ENCODE measurements at regions not wholly inside any gene's neighbourhood (a gene's known extent, or its start where the extent isn't known, plus 50 kb on each side); places are given as distances from the start of the nearest gene placed in this dataset.
"Not testable (repeated sequence)": the region's sequence is repeated elsewhere in the genome, so short reads cannot be mapped to it uniquely, and the experiment has no call there.

DNA sequence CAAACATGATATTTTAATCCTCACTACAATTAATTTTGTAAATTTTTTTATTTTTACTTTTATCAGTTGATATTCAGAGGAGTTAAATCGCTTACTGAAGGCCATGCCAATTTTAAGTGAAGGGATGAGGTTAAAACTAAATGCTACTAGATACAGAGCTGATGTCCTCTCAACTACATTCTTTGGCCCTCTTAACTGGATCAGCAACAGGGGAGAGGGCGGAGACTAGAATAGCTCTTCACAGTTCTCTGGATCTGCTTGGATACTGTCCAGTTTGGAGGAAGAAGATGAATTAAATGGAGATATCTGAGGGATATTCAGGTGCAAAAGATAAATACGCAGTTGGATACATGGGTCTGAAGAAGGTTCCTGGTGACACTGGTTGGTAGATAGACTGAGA is 85.6 kb upstream of the LYSMD4 start:
- H3K4me1 Mint-ChIP-seq, result peaks cover 7% of the 10 kb centered on the region
- no peak overlapping the region for H3K27ac Mint-ChIP-seq (ENCODE audit: low read depth)
- H3K4me3 Mint-ChIP-seq, result no peak overlapping the region
- no peak for DNase-seq (ENCODE audit: low spot score in 2 of 2)
- no peak for ATAC-seq (replicated peaks; ENCODE audit: extremely low read depth, poor library complexity, severe bottlenecking)
- H3K27me3 Mint-ChIP-seq, result no peaks in the 10 kb centered on the region
- H3K9me3 Mint-ChIP-seq, result no peaks in the 10 kb centered on the region
- peaks cover 6% of the 10 kb centered on the region for H3K36me3 Mint-ChIP-seq (ENCODE audit: insufficient read depth)

DNA sequence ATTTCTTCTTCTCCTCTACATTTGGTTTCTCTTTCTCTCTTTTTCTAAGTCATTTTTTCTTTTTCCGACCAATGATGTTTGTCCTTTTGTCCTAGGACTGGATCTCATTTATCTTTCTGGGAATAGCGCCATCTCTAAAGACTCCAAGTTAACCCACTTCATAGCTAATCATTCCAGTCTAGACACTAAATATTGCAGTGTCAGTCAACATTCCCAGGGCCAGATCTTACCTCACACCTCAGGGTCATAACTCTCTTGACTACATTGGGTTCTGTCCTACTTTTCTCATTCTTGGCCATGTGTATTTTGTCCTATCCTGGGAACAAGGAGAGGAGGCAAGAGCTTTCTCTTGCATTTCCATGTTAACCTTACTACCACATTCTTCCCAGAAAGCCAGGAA is 83.6 kb upstream of the LYSMD4 start:
- DNase-seq (ENCODE audit: low spot score in 2 of 2), result not testable (repeated sequence)
- peaks cover 11% of the 10 kb centered on the region for H3K36me3 Mint-ChIP-seq (ENCODE audit: insufficient read depth)

DNA sequence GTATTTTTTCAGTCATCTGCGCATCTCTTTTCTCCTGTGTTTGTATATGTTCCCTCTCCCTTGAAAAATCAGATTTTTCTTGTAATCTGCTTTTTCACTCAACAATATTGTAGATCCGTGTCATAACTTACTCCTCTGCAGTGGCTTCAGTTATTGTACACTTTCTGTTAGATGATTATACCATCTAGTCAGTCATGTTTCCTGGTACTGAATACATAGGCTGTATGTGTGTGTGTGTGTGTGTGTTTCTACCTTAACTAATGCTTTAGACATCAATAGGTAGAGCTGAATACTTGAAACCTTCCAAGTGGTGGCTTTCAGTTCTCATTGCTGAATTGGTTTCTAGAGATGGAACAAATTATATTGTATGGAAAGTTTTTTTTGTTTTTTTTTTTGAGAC is 77.4 kb upstream of the LYSMD4 start:
- not testable (repeated sequence) for H3K27ac Mint-ChIP-seq (ENCODE audit: low read depth); H3K36me3 Mint-ChIP-seq (ENCODE audit: insufficient read depth); DNase-seq (ENCODE audit: low spot score in 2 of 2); H3K4me3 Mint-ChIP-seq; ATAC-seq (replicated peaks; ENCODE audit: extremely low read depth, poor library complexity, severe bottlenecking); H3K9me3 Mint-ChIP-seq; H3K27me3 Mint-ChIP-seq
- H3K4me1 Mint-ChIP-seq, result peaks cover 17% of the 10 kb centered on the region

More for the DNA sequence above, 83.6 kb upstream of the LYSMD4 start:
- ATAC-seq (replicated peaks; ENCODE audit: extremely low read depth, poor library complexity, severe bottlenecking); H3K27ac Mint-ChIP-seq (ENCODE audit: low read depth); H3K27me3 Mint-ChIP-seq; H3K4me3 Mint-ChIP-seq; H3K4me1 Mint-ChIP-seq; H3K9me3 Mint-ChIP-seq: not testable (repeated sequence)

- H3K36me3 Mint-ChIP-seq (ENCODE audit: insufficient read depth); H3K4me3 Mint-ChIP-seq; H3K9me3 Mint-ChIP-seq; ATAC-seq (replicated peaks; ENCODE audit: extremely low read depth, poor library complexity, severe bottlenecking); DNase-seq (ENCODE audit: low spot score in 2 of 2); H3K27ac Mint-ChIP-seq (ENCODE audit: low read depth); H3K4me1 Mint-ChIP-seq: not testable (repeated sequence)
- H3K27me3 Mint-ChIP-seq, result peaks cover 18% of the 10 kb centered on the region
These were observed 66.6 kb upstream of the LYSMD4 start for GRCh38 chr15:99799854-99800250.

DNA sequence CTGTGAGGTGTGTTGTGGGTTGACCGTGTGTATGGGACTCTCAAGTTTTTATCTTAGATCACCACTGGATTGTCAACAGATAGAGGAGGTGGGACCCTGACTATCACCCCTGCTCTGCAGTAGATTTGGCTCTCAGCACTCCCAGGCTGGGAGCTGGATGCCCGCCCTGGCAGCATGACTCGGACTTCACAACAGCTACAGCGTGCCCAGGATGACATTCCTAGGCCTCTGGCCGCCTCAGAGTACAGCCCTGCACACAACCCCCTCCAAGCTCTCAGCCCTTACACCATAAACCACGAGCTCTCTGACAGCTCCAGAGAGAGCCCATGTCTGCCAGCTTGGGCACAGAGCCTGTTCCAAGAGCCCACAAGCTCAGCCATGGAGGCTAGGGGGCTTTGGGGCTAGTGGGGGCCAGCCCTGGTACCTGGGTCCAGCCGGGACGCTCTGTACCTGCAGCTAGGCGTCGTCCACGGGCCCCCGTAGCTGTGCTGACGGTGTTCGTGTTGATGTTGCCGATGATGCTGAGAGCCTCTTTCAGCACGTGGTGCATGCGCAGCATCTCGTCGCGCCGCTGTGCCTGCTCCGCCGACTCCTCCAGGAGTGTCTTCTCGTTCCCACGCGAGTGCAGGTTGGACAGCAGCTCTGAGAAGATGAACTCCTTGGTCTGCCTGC is 66.1 kb upstream of the LYSMD4 start:
- H3K27ac Mint-ChIP-seq (ENCODE audit: low read depth); H3K9me3 Mint-ChIP-seq; DNase-seq (ENCODE audit: low spot score in 2 of 2); H3K4me1 Mint-ChIP-seq; H3K36me3 Mint-ChIP-seq (ENCODE audit: insufficient read depth); H3K4me3 Mint-ChIP-seq; ATAC-seq (replicated peaks; ENCODE audit: extremely low read depth, poor library complexity, severe bottlenecking): not testable (repeated sequence)
- peaks cover 18% of the 10 kb centered on the region for H3K27me3 Mint-ChIP-seq

- DNase-seq (ENCODE audit: low spot score in 2 of 2); ATAC-seq (replicated peaks; ENCODE audit: extremely low read depth, poor library complexity, severe bottlenecking); H3K36me3 Mint-ChIP-seq (ENCODE audit: insufficient read depth): not testable (repeated sequence)
These were observed 64.0 kb upstream of the LYSMD4 start for GRCh38 chr15:99796940-99797870.

DNA sequence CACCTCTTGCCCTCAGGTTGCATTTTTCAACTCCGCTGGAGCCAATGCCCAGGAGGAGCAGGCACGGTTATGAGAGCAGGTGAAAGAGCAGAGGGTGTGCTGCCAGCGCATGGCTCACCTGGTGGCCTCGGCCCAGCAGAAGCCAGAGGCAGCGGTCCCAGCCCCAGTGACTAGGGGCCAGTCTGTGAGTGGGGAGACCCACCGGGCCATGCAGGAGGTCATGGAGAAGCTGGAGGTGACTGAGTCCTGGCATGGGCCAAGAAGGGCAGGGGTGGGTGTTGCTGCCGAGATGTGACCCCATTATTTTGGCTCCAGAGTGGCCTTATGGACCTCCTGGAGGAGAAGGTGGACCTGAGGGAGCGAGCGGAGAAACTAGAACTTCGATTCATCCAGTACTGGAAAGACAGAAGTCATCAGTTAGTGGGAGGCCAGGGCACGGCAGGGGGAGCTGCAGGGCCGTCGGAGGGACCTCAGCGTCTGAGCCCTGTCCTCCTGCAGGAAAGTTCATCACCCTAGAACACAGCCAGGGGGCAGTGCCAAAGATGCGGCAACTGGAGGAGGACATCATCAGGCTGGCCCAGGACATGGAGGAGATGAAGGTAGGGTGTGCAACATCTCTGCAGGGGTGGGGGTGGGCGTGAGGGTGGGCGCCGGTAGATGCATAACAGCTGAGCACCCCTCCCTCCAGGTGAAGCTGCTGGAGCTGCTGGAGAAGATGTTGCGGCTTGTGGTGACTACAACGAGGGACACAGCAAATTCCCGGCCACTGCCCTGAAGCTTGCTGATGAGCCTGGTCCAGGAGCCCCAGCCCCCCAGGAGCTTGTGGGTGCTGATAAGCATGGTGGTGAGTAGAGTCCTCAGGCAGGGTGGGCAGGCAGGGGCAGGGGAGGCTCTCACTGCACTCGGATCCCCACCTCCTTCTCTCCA is 58.9 kb upstream of the LYSMD4 start:
- not testable (repeated sequence) for H3K36me3 Mint-ChIP-seq (ENCODE audit: insufficient read depth); H3K4me1 Mint-ChIP-seq; H3K27ac Mint-ChIP-seq (ENCODE audit: low read depth); ATAC-seq (replicated peaks; ENCODE audit: extremely low read depth, poor library complexity, severe bottlenecking); H3K4me3 Mint-ChIP-seq; DNase-seq (ENCODE audit: low spot score in 2 of 2); H3K9me3 Mint-ChIP-seq
- peaks cover 39% of the 10 kb centered on the region for H3K27me3 Mint-ChIP-seq

More at GRCh38 chr15:99796940-99797870, 64.0 kb upstream of the LYSMD4 start:
- not testable (repeated sequence) for H3K4me1 Mint-ChIP-seq; H3K27ac Mint-ChIP-seq (ENCODE audit: low read depth); H3K4me3 Mint-ChIP-seq; H3K9me3 Mint-ChIP-seq
- H3K27me3 Mint-ChIP-seq, result peaks cover 19% of the 10 kb centered on the region

DNA sequence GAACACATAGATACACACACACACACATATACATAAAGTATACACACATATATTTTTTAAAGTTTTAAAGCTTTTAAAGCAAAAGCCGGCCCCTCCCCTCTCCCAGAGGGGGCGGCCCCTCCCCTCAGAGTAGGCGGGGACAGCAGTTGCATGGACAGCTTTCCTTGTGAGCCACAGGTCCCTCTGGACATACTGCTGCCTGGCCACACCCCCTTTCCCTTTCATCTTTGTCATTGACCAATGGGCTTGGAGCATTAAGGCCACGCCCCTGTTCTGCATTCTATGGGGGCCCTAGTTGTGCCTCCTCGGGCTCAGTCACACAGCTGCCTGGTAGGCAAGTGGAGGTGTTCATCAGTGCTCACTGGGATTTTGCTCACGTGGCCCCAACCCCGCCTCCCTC is 57.5 kb upstream of the LYSMD4 start:
- H3K27ac Mint-ChIP-seq (ENCODE audit: low read depth); ATAC-seq (replicated peaks; ENCODE audit: extremely low read depth, poor library complexity, severe bottlenecking); H3K36me3 Mint-ChIP-seq (ENCODE audit: insufficient read depth); DNase-seq (ENCODE audit: low spot score in 2 of 2); H3K4me1 Mint-ChIP-seq; H3K9me3 Mint-ChIP-seq; H3K4me3 Mint-ChIP-seq: not testable (repeated sequence)
- H3K27me3 Mint-ChIP-seq, result peaks cover 45% of the 10 kb centered on the region

DNA sequence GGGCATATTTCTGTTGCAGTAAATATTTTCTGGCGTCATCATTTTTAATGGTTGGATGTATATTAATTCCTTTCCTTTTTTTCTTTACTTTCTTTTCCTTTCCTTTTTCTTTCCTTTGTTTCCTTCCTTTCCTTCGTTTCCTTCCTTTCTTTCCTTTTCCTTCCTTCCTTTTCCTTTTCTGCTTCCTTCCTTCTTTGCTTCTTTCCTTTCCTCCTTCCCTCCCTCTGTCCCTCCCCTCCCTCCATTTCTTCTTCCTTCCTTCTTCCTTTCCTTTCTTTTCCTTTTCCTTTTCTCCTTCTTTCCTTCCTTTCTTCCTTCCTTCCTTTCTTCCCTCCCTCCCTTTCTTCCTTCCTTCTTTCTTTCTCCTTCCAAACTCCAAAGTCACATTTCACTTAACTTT is 54.9 kb upstream of the LYSMD4 start:
- DNase-seq (ENCODE audit: low spot score in 2 of 2) (no peak), ATAC-seq (replicated peaks; ENCODE audit: extremely low read depth, poor library complexity, severe bottlenecking) (no peak)
- Mint-ChIP-seq H3K27ac (ENCODE audit: low read depth) (no peak overlapping the region), H3K4me3 (no peak overlapping the region), H3K4me1 (no peaks in the 10 kb centered on the region), H3K36me3 (ENCODE audit: insufficient read depth) (no peaks in the 10 kb centered on the region), H3K27me3 (peaks cover 51% of the 10 kb centered on the region), H3K9me3 (no peaks in the 10 kb centered on the region)

DNA sequence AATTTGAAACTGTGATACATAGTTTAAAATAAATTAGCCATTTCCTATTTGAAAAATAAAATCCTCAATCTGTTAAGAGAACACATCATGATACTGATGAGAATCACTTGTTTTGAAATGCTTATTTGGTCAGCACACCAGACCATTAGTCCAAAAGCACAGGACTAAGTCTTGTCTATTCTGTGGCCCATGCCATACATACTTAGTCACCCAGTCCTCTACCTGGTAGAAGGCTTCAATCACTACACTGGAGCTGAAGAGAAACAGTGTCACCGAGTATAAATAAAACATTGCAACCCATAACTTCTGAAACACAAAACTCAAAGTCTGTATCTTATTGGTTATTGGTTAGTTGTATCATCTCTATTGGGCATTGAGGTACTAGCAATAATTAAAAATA is 51.6 kb upstream of the LYSMD4 start:
- ATAC-seq (replicated peaks; ENCODE audit: extremely low read depth, poor library complexity, severe bottlenecking), result not testable (repeated sequence)

DNA sequence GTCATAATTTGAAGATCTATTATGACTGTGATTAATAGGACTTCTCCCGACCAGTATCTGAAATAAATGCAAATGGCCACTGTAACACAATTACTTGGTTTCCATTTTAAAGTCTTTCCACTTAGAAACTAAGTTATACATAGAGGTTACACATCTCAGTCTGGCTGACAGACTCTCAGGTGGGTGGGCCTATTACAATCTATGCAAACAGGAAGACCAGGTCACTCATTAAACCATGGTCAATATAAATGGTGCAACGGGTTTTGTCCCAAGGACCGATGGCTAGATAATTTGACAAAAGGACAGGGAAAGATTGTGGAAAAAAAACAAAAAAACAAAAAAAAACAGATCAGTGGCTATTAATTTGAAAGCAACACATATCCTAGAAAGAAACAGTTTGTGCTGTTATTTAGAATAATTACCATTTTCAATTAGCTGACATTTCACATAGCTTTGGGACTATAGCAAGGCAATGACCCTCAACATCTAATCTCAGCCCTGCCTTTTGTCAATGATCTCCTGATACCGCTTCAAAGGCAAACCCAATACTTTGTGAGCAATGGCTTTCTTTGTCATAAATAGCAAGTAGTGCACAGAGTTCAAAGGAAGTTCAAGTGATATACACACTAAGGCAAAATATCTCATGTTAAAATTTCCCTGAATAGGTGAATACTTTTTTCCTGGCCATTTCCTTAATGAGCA is 50.8 kb upstream of the LYSMD4 start:
- not testable (repeated sequence) for DNase-seq (ENCODE audit: low spot score in 2 of 2); ATAC-seq (replicated peaks; ENCODE audit: extremely low read depth, poor library complexity, severe bottlenecking); H3K4me3 Mint-ChIP-seq; H3K4me1 Mint-ChIP-seq; H3K27ac Mint-ChIP-seq (ENCODE audit: low read depth); H3K36me3 Mint-ChIP-seq (ENCODE audit: insufficient read depth); H3K9me3 Mint-ChIP-seq
- H3K27me3 Mint-ChIP-seq, result peaks cover 49% of the 10 kb centered on the region

More for the DNA sequence above, 51.6 kb upstream of the LYSMD4 start:
- DNase-seq (ENCODE audit: low spot score in 2 of 2); H3K27ac Mint-ChIP-seq (ENCODE audit: low read depth); H3K4me3 Mint-ChIP-seq; H3K4me1 Mint-ChIP-seq; H3K9me3 Mint-ChIP-seq; H3K36me3 Mint-ChIP-seq (ENCODE audit: insufficient read depth): not testable (repeated sequence)
- peaks cover 57% of the 10 kb centered on the region for H3K27me3 Mint-ChIP-seq
